Natural killer cell treated with Interleukin-12 subunit alpha and Interleukin-12 subunit beta and Interleukin-15 and Interleukin-18, amount 100 ng/mL, for 72 hours (primary cell): ENCODE measurements at regions not wholly inside any gene's neighbourhood (a gene's known extent, or its start where the extent isn't known, plus 50 kb on each side); places are given as distances from the start of the nearest gene placed in this dataset.

Source experiments
- ATAC-seq, 2 donors: fragments of 150-1000 bp; cut with Tn5 transposase in 1 of 2; sonication (Bioruptor Pico), chemical (Tn5 transposase) in 1 of 2; 2 replicates each; pipeline ENCODE4 v1.10.0; 2021
- DNase-seq: peaks from one replicate; pipeline ENCODE4 v3.0.0; 2022; ENCODE audit warnings: low spot score
- H3K27ac Mint-ChIP-seq, 2 donors: 1 replicate in 1 of 2; 2 replicates in 1 of 2; pipeline ENCODE4 v1.8.0; 2022; ENCODE audit warnings: mixed read lengths in 2 of 2, mild to moderate bottlenecking in 1 of 2, moderate library complexity in 1 of 2
- H3K27me3 Mint-ChIP-seq, 2 donors: 1 replicate in 1 of 2; 2 replicates in 1 of 2; pipeline ENCODE4 v1.8.0; 2022; ENCODE audit warnings: mixed read lengths in 2 of 2
- H3K36me3 Mint-ChIP-seq: one replicate; pipeline ENCODE4 v1.8.0; 2022; ENCODE audit warnings: mixed read lengths
- H3K4me1 Mint-ChIP-seq, 2 donors: 1 replicate in 1 of 2; 2 replicates in 1 of 2; pipeline ENCODE4 v1.8.0; 2022; ENCODE audit warnings: low read depth in 2 of 2, mixed read lengths in 2 of 2, mild to moderate bottlenecking in 1 of 2
- H3K4me3 Mint-ChIP-seq: one replicate; pipeline ENCODE4 v1.8.0; 2022; ENCODE audit warnings: mixed read lengths
- H3K9me3 Mint-ChIP-seq: 2 replicates; pipeline ENCODE4 v1.8.0; 2022; ENCODE audit warnings: mixed read lengths

GRCh38 chr9:90459321-90459720, 183.3 kb downstream of the DIRAS2 start:
- no peak for ATAC-seq
- Mint-ChIP-seq H3K4me3 (no peak overlapping the region), H3K4me1 (no peaks in the 10 kb centered on the region)

GRCh38 chr9:90460220-90460619, 182.4 kb downstream of the DIRAS2 start:
- Mint-ChIP-seq H3K27ac (no peak overlapping the region), H3K9me3 (no peaks in the 10 kb centered on the region), H3K4me3 (no peak overlapping the region), H3K36me3 (no peaks in the 10 kb centered on the region), H3K4me1 (no peaks in the 10 kb centered on the region), H3K27me3 (peaks cover 25 to 28% of the 10 kb centered on the region in 2 donors)
- DNase-seq: no peak
- no peak for ATAC-seq

More at GRCh38 chr9:90459321-90459720, 183.3 kb downstream of the DIRAS2 start:
- H3K27ac Mint-ChIP-seq: no peak overlapping the region
- no peaks in the 10 kb centered on the region for H3K9me3 Mint-ChIP-seq
- DNase-seq: no peak
- H3K36me3 Mint-ChIP-seq: no peaks in the 10 kb centered on the region
- H3K27me3 Mint-ChIP-seq: peaks cover 22 to 28% of the 10 kb centered on the region in 2 donors

- no peaks in the 10 kb centered on the region for H3K36me3 Mint-ChIP-seq
- H3K4me1 Mint-ChIP-seq: no peaks in the 10 kb centered on the region
- ATAC-seq (no peak), DNase-seq (no peak)
- H3K27me3 Mint-ChIP-seq: peaks cover 23 to 26% of the 10 kb centered on the region in 2 donors
- no peak overlapping the region for H3K27ac Mint-ChIP-seq
- H3K4me3 Mint-ChIP-seq: no peak overlapping the region
- H3K9me3 Mint-ChIP-seq: no peaks in the 10 kb centered on the region
Observed at GRCh38 chr9:90464978-90465377, 177.6 kb downstream of the DIRAS2 start.

GRCh38 chr9:90466441-90466840, 176.2 kb downstream of the DIRAS2 start:
- no peak overlapping the region for H3K4me3 Mint-ChIP-seq
- ATAC-seq (no peak), DNase-seq (no peak)
- peaks cover 23 to 25% of the 10 kb centered on the region in 2 donors for H3K27me3 Mint-ChIP-seq
- H3K9me3 Mint-ChIP-seq: no peaks in the 10 kb centered on the region
- H3K36me3 Mint-ChIP-seq: no peaks in the 10 kb centered on the region
- H3K4me1 Mint-ChIP-seq: no peaks in the 10 kb centered on the region
- H3K27ac Mint-ChIP-seq: no peak overlapping the region

- Mint-ChIP-seq H3K27me3 (peaks cover 21% of the 10 kb centered on the region in 2 donors), H3K27ac (no peak overlapping the region), H3K9me3 (no peaks in the 10 kb centered on the region), H3K4me1 (no peaks in the 10 kb centered on the region), H3K36me3 (no peaks in the 10 kb centered on the region), H3K4me3 (no peak overlapping the region)
- no peak for DNase-seq
- no peak for ATAC-seq
Observed at GRCh38 chr9:90469435-90469834, 173.2 kb downstream of the DIRAS2 start.

- ATAC-seq: no peak
Observed at GRCh38 chr9:90469865-90470387, 172.7 kb downstream of the DIRAS2 start.

GRCh38 chr9:90476058-90476457, 166.6 kb downstream of the DIRAS2 start:
- no peaks in the 10 kb centered on the region for H3K9me3 Mint-ChIP-seq
- no peaks in the 10 kb centered on the region for H3K4me1 Mint-ChIP-seq
- no peak for DNase-seq
- H3K36me3 Mint-ChIP-seq: no peaks in the 10 kb centered on the region
- H3K4me3 Mint-ChIP-seq: no peak overlapping the region
- no peak for ATAC-seq
- H3K27me3 Mint-ChIP-seq: peaks cover 19% of the 10 kb centered on the region in 2 donors
- no peak overlapping the region for H3K27ac Mint-ChIP-seq

More at GRCh38 chr9:90469865-90470387, 172.7 kb downstream of the DIRAS2 start:
- DNase-seq: no peak
- H3K4me1 Mint-ChIP-seq: no peaks in the 10 kb centered on the region
- H3K36me3 Mint-ChIP-seq: no peaks in the 10 kb centered on the region
- H3K27me3 Mint-ChIP-seq: peaks cover 20 to 21% of the 10 kb centered on the region in 2 donors
- H3K9me3 Mint-ChIP-seq: no peaks in the 10 kb centered on the region
- H3K27ac Mint-ChIP-seq: no peak overlapping the region
- no peak overlapping the region for H3K4me3 Mint-ChIP-seq

- Mint-ChIP-seq H3K4me1 (no peaks in the 10 kb centered on the region), H3K27me3 (peaks cover 17 to 19% of the 10 kb centered on the region in 2 donors), H3K27ac (no peak overlapping the region), H3K9me3 (no peaks in the 10 kb centered on the region), H3K4me3 (no peak overlapping the region), H3K36me3 (no peaks in the 10 kb centered on the region)
- no peak for DNase-seq
- peak in 1 of 2 donors; percentile 15 for ATAC-seq
Observed at GRCh38 chr9:90477535-90477934, 165.1 kb downstream of the DIRAS2 start.

- Mint-ChIP-seq H3K36me3 (no peaks in the 10 kb centered on the region), H3K9me3 (no peaks in the 10 kb centered on the region), H3K27ac (no peak overlapping the region), H3K4me1 (no peaks in the 10 kb centered on the region), H3K4me3 (no peak overlapping the region), H3K27me3 (peaks cover 23 to 24% of the 10 kb centered on the region in 2 donors)
- no peak for ATAC-seq
- DNase-seq: no peak
Observed at GRCh38 chr9:90478821-90479220, 163.8 kb downstream of the DIRAS2 start.

GRCh38 chr9:90485028-90485427, 157.6 kb downstream of the DIRAS2 start:
- no peaks in the 10 kb centered on the region for H3K36me3 Mint-ChIP-seq
- H3K9me3 Mint-ChIP-seq: no peaks in the 10 kb centered on the region

GRCh38 chr9:90489066-90489465, 153.6 kb downstream of the DIRAS2 start:
- DNase-seq: no peak
- Mint-ChIP-seq H3K4me3 (no peak overlapping the region), H3K9me3 (no peaks in the 10 kb centered on the region), H3K4me1 (no peaks in the 10 kb centered on the region), H3K36me3 (no peaks in the 10 kb centered on the region), H3K27me3 (peaks cover 31 to 56% of the 10 kb centered on the region in 2 donors), H3K27ac (no peak overlapping the region)
- ATAC-seq: no peak

More at GRCh38 chr9:90485028-90485427, 157.6 kb downstream of the DIRAS2 start:
- DNase-seq: no peak
- Mint-ChIP-seq H3K4me1 (no peaks in the 10 kb centered on the region), H3K27me3 (peaks cover 34 to 48% of the 10 kb centered on the region in 2 donors), H3K27ac (no peak overlapping the region), H3K4me3 (no peak overlapping the region)
- ATAC-seq: no peak

- Mint-ChIP-seq H3K4me3 (no peak overlapping the region), H3K9me3 (no peaks in the 10 kb centered on the region), H3K27ac (no peak overlapping the region), H3K4me1 (no peaks in the 10 kb centered on the region), H3K27me3 (peaks cover 27 to 42% of the 10 kb centered on the region in 2 donors), H3K36me3 (no peaks in the 10 kb centered on the region)
- DNase-seq: no peak
- no peak for ATAC-seq
Observed at GRCh38 chr9:90499761-90500160, 142.9 kb downstream of the DIRAS2 start.

- Mint-ChIP-seq H3K27me3 (peaks cover 15 to 24% of the 10 kb centered on the region in 2 donors), H3K36me3 (no peaks in the 10 kb centered on the region), H3K4me1 (no peaks in the 10 kb centered on the region), H3K4me3 (no peak overlapping the region), H3K27ac (no peak overlapping the region), H3K9me3 (no peaks in the 10 kb centered on the region)
- DNase-seq (no peak), ATAC-seq (no peak)
Observed at GRCh38 chr9:90502134-90502533, 140.5 kb downstream of the DIRAS2 start.

GRCh38 chr9:90504486-90504885, 138.1 kb downstream of the DIRAS2 start:
- H3K9me3 Mint-ChIP-seq: no peaks in the 10 kb centered on the region
- H3K27me3 Mint-ChIP-seq: peaks cover 12 to 18% of the 10 kb centered on the region in 2 donors
- peak overlapping the region; percentile 28 for H3K4me3 Mint-ChIP-seq
- no peak overlapping the region for H3K27ac Mint-ChIP-seq
- peak in 1 of 2 donors; percentile 58 for ATAC-seq
- H3K36me3 Mint-ChIP-seq: no peaks in the 10 kb centered on the region
- DNase-seq: no peak
- H3K4me1 Mint-ChIP-seq: peaks cover 0 to under 1% of the 10 kb centered on the region in 2 donors

GRCh38 chr9:90505695-90506094, 136.9 kb downstream of the DIRAS2 start:
- ATAC-seq (no peak), DNase-seq (no peak)
- Mint-ChIP-seq H3K9me3 (no peaks in the 10 kb centered on the region), H3K4me3 (peak overlapping the region; percentile 27), H3K27me3 (peaks cover 15 to 22% of the 10 kb centered on the region in 2 donors), H3K4me1 (peaks cover 0 to 3% of the 10 kb centered on the region in 2 donors), H3K27ac (no peak overlapping the region), H3K36me3 (no peaks in the 10 kb centered on the region)
